IMR-90 (cell line): ENCODE measurements at regions not wholly inside any gene's neighbourhood (a gene's known extent, or its start where the extent isn't known, plus 50 kb on each side); places are given as distances from the start of the nearest gene placed in this dataset.
A peak's percentile ranks its signal among the peaks of the same experiment; 100 is the strongest.

Experiments
- ATAC-seq: fragments of 200-7000 bp; cut with Tn5 transposase; 2 replicates; pipeline ENCODE4 v1.9.1; 2020; ENCODE audit warnings: low read depth, mild to moderate bottlenecking, moderate library complexity
- BruUV-seq: library from RNA; stranded (reverse); fragments of 400-500 nt; replicated peaks from 2 replicates; lab custom pipeline; 2021; lab: Mats Ljungman, UMichigan
- CTCF ChIA-PET: fragments of 300-600 bp; formaldehyde crosslinking; extraction: SDS; loops from one replicate; lab custom pipeline; 2021; ENCODE audit warnings: antibody characterized with exemption; lab: Yijun Ruan, JAX
- POLR2A ChIA-PET: fragments of 300-600 bp; sonication (Branson Sonifier 250); formaldehyde crosslinking; loops from one replicate; lab custom pipeline; 2022; ENCODE audit warnings: antibody characterized with exemption; ENCODE audit not compliant: unreplicated experiment; lab: Charles Lee
- DNase-seq: peaks from one replicate; pipeline ENCODE4 v3.0.0; 2013
- H2AFZ ChIP-seq: replicated peaks from 2 replicates; pipeline ENCODE3; 2013; ENCODE audit warnings: low read length, mild to moderate bottlenecking; ENCODE audit not compliant: poor library complexity
- H2AK5ac ChIP-seq: 2 replicates; pipeline ENCODE4 v1.6.1; 2013; ENCODE audit warnings: low read depth, low read length, inconsistent platforms
- H2AK9ac ChIP-seq: replicated peaks from 2 replicates; pipeline ENCODE3; 2013; ENCODE audit warnings: mild to moderate bottlenecking, low read depth, low read length, moderate library complexity; ENCODE audit not compliant: poor library complexity
- H2BK120ac ChIP-seq: 2 replicates; pipeline ENCODE4 v1.6.1; 2013; ENCODE audit warnings: low read depth, low read length, inconsistent platforms
- H2BK15ac ChIP-seq: 3 replicates; pipeline ENCODE4 v1.6.1; 2013; ENCODE audit warnings: low read depth, low read length, inconsistent platforms
- H2BK20ac ChIP-seq: 2 replicates; pipeline ENCODE4 v1.6.1; 2013; ENCODE audit warnings: low read depth, mild to moderate bottlenecking, inconsistent platforms, low read length, moderate library complexity
- H2BK5ac ChIP-seq: 2 replicates; pipeline ENCODE4 v1.6.1; 2013; ENCODE audit warnings: mild to moderate bottlenecking, low read depth, low read length, inconsistent platforms; ENCODE audit not compliant: poor library complexity, severe bottlenecking
- H3K14ac ChIP-seq: replicated peaks from 2 replicates; pipeline ENCODE4 v1.6.1; 2013; ENCODE audit warnings: low read depth, low read length, inconsistent platforms
- H3K18ac ChIP-seq: 2 replicates; pipeline ENCODE4 v1.6.1; 2013; ENCODE audit warnings: low read depth, low read length, control low read depth
- H3K23ac ChIP-seq: 2 replicates; pipeline ENCODE4 v1.6.1; 2013; ENCODE audit warnings: low read depth, low read length, inconsistent platforms
- H3K27ac ChIP-seq: 2 replicates; pipeline ENCODE4 v1.5.1; 2013; ENCODE audit warnings: mild to moderate bottlenecking, control low read depth, low read length; ENCODE audit not compliant: insufficient read depth
- H3K27me3 ChIP-seq: 2 replicates; pipeline ENCODE4 v1.6.1; 2013; ENCODE audit warnings: low read length; ENCODE audit not compliant: control insufficient read depth, insufficient read depth
- H3K36me3 ChIP-seq: 2 replicates; pipeline ENCODE4 v1.6.1; 2013; ENCODE audit warnings: low read length, mixed read lengths; ENCODE audit not compliant: control insufficient read depth, insufficient read depth
- H3K4ac ChIP-seq: 2 replicates; pipeline ENCODE4 v1.6.1; 2013; ENCODE audit warnings: low read depth, low read length, inconsistent platforms
- H3K4me1 ChIP-seq: 2 replicates; pipeline ENCODE4 v1.6.1; 2013; ENCODE audit warnings: low read length, mixed read lengths; ENCODE audit not compliant: control insufficient read depth, insufficient read depth
- H3K4me2 ChIP-seq: 2 replicates; pipeline ENCODE4 v1.6.1; 2013; ENCODE audit warnings: low read depth, mild to moderate bottlenecking, control low read depth, low read length, moderate library complexity
- H3K4me3 ChIP-seq: 2 replicates; pipeline ENCODE4 v1.5.1; 2013; ENCODE audit warnings: low read depth, mild to moderate bottlenecking, control low read depth, low read length, moderate library complexity; ENCODE audit not compliant: insufficient read depth
- H3K56ac ChIP-seq: 2 replicates; pipeline ENCODE4 v1.6.1; 2013; ENCODE audit warnings: low read length, inconsistent platforms; ENCODE audit not compliant: insufficient read depth; ENCODE audit errors: extremely low read depth
- H3K79me1 ChIP-seq, 2 experiments: 2 replicates each; pipeline ENCODE4 v1.6.1; 2013; ENCODE audit warnings: low read length in 2 of 2, inconsistent platforms in 1 of 2, low read depth in 1 of 2
- H3K9ac ChIP-seq: 2 replicates; pipeline ENCODE4 v1.6.1; 2013; ENCODE audit warnings: low read depth, low read length, control low read depth
- H3K9me1 ChIP-seq: 2 replicates; pipeline ENCODE4 v1.6.1; 2013; ENCODE audit warnings: low read length, inconsistent platforms; ENCODE audit not compliant: insufficient read depth
- H3K9me3 ChIP-seq: 2 replicates; pipeline ENCODE4 v1.6.1; 2013; ENCODE audit warnings: low read length; ENCODE audit not compliant: control insufficient read depth, insufficient read depth
- H4K20me1 ChIP-seq: 2 replicates; pipeline ENCODE4 v1.6.1; 2013; ENCODE audit warnings: low read length, inconsistent platforms; ENCODE audit not compliant: insufficient read depth
- H4K5ac ChIP-seq: 2 replicates; pipeline ENCODE4 v1.6.1; 2013; ENCODE audit warnings: mild to moderate bottlenecking, low read depth, low read length, control low read depth
- H4K8ac ChIP-seq, 2 experiments: 2 replicates each; pipeline ENCODE4 v1.6.1; 2013; ENCODE audit warnings: low read depth in 2 of 2, low read length in 2 of 2, control low read depth in 1 of 2, inconsistent platforms in 1 of 2
- H4K91ac ChIP-seq: 2 replicates; pipeline ENCODE4 v1.6.1; 2013; ENCODE audit warnings: low read depth, low read length, inconsistent platforms; ENCODE audit not compliant: insufficient read depth
- ELK1 ChIP-seq: fragments of 150-350 bp; IDR thresholded peaks from 2 replicates; pipeline ENCODE4 v1.6.1; 2016; ENCODE audit warnings: low read depth, mild to moderate bottlenecking, low read length, moderate library complexity, borderline replicate concordance
- WGBS, 2 experiments: methylation state at CpG; one replicate each; pipeline versions ENCODE4 v1.1.5 to v1.1.7; 2013; ENCODE audit warnings: missing lambda C conversion rate in 2 of 2; ENCODE audit not compliant: insufficient read length in 1 of 2; ENCODE audit errors: extremely low coverage in 2 of 2; 5-methylcytosine and 5-hydroxymethylcytosine counted together
- dilution Hi-C: fragments of 300-500 bp; cut with HindIII; formaldehyde crosslinking; loops from one replicate; pipeline ENCODE4 v1.14.3; 2018; ENCODE audit warnings: low sequenced_read_pairs; ENCODE audit not compliant: unreplicated experiment
- in situ Hi-C: fragments of 300-500 bp; cut with MboI; formaldehyde crosslinking; loops from 3 replicates; pipeline ENCODE4 v1.14.3; 2019; ENCODE audit warnings: low sequenced_read_pairs, inconsistent platforms, mixed read lengths
- intact Hi-C: fragments of 100-400 bp; cut with micrococcal nuclease; formaldehyde crosslinking; loops from 2 replicates; pipeline ENCODE4 v1.10.0; 2022

DNA sequence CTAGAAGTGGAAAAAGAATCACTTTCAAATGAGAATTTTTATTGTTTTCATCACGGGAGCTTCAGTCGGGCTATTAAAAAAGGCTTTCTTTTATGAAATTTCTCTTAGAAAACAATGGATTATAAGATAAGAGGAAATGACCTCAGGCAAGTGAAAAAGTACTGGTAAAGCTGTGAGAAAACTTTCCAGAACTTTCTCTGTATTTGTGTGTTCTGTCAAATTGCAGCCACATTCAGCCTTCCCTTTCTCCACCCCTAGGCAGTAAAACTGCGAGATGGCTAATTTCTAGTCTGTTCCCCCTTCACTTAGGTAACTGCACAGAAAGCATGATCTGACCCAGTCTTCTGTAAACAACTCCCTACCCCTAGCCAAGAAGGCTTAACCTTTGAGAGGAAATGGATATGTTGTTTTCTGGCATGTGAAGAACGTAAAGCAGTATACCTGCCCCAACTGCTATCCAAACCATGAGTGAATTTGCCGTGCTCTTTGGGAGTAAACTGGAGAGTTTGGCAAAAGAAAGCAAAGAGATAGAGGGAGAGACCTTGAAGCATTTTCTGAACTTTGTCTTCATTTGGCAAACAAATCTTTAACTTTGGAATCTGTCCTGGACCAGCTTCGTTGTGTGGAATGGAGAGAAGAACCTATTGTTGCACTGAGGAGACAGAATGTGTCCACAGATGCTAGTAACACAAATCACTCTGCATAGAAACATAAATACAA lies 105.4 kb downstream of the ETAA1 start:
- Histone ChIP-seq H3K9me1 (peaks cover 8% of the 10 kb centered on the region), H3K23ac (peak overlapping the region; percentile 78; the same call in 1 of the 2 replicates), H4K8ac (peak overlapping the region; percentile 70 to 76; a peak in 3 of 4 replicates), H2AK9ac (no peak overlapping the region), H3K14ac (peak overlapping the region; percentile 69), H4K20me1 (no peaks in the 10 kb centered on the region), H3K36me3 (no peaks in the 10 kb centered on the region), H3K4me2 (peak overlapping the region; percentile 11; the same call in 1 of the 2 replicates), H3K27ac (peak overlapping the region; percentile 51), H3K79me1 (peaks cover 0 to 11% of the 10 kb centered on the region in 2 experiments; a peak in 1 of 4 replicates), H3K18ac (peak overlapping the region; percentile 94; the same call in 1 of the 2 replicates), H2BK15ac (peak overlapping the region; percentile 89), H2AK5ac (peak overlapping the region; percentile 67), H3K4me3 (no peak overlapping the region), H3K4me1 (peaks cover 16% of the 10 kb centered on the region), H2BK120ac (peak overlapping the region; percentile 92), H2BK20ac (peak overlapping the region; percentile 90), H3K9me3 (no peaks in the 10 kb centered on the region), H2AFZ (peak overlapping the region; percentile 24), H3K4ac (peak overlapping the region; percentile 91), H4K91ac (peak overlapping the region; percentile 80), H2BK5ac (peak overlapping the region; percentile 96), H4K5ac (peak overlapping the region; percentile 86; the same call in 1 of the 2 replicates), H3K27me3 (no peaks in the 10 kb centered on the region), H3K9ac (no peak overlapping the region; the same call in 1 of the 2 replicates), H3K56ac (peak overlapping the region; percentile 55)
- BruUV-seq, result no TSS peak
- WGBS, 2 experiments, result no CpG with 5 or more reads among the region's 6 CpGs
- CTCF ChIA-PET, result interaction anchor here (0.6 kb wide), 1 partner anchor 484 kb away, joined by 4 read pairs; no protein-coding TSS in a partner anchor
- dilution Hi-C loops (no loop called here), intact Hi-C loops (loop anchor here (5.0 kb wide), 1 partner anchor 150 kb away; no protein-coding TSS in a partner anchor), in situ Hi-C loops (no loop called here)
- POLR2A ChIA-PET, result no interaction called here
- ATAC-seq, result no peak
- TF ChIP-seq ELK1, result no peak
- peak; percentile 33 for DNase-seq
